ENCODE measurements at regions not wholly inside any gene's neighbourhood (a gene's known extent, or its start where the extent isn't known, plus 50 kb on each side); places are given as distances from the start of the nearest gene placed in this dataset.

DNA sequence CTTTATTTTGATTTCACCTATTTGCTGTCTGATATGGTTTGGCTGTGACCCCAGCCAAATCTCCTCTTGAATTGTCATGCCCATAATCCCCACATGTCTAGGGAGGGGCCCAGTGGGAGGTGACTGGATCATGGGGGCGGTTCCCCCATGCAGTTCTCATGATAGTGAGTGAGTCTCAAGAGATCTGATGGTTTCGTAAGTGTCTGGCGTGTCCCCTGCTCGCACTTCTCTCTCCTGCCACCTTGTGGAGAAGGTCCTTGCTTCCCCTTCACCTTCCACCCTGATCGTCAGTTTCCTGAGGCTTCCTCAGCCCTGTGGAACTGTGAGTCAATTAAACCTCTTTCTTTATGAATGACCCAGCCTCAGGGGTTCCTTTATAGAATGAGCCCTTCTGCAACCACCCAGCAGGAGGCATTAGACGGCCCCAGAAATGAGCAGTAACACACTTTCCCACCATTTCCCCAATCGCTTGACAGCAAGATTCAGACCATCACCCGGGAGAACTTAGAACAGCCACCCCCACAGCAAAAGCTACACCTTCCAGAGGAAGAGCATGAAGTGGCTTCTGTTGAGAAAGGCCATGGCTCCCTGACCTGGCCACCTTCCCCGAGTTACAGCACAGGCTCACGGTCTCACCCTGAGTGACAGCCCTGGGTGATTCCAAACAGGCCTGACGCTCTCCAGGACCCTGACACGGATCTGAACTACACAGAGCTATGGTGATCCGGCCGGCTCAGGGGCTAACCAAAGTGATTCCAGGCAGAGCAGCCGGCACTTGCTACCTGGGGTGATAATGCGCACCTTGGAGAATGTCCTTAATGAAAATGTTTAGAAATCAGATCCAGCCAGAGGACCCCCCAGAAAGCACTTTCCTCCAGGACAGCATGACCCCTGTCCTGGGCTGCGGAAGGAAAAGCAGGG lies 131.2 kb upstream of the CDH4 start:
- peak; percentile 58 for DNase-seq

DNA sequence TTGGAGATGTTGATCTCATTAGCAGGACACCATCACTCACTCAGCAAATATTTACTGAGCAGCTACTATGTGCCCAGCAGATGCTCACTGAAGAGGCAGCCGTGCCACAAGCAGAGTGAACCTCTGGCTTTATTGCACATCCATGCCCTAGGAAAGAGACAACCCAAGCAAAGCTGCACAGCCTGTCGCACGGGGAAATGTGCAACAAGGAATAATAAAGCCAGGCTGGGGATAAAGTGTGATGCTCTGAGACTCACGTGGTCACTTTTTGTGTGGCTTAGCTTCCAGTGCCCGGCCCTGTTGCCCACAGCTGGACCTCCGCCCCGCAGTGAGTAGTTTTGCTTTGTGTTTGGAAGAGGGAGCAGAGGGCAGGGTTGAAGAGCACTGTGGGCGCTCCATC lies 130.4 kb upstream of the CDH4 start:
- DNase-seq: no peak

DNA sequence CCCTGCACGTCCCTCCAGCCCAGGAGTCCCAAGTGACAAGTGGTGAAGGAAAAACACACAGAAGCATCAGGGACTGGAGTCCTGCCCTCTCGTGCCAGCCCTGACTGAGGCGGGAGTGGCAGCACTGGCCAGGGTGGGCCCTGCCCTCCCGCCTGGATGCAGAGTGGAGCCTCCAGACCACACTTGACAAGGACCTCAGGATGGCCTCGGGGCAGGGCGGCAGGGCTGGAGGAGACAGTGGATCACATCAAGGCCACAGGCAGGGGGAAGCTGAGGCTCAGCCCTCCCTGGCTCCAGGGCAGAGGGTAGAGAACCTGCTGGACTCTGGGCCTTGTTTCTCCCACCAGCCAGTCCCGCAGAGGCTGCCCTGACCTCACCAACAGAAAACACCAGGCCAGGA lies 128.8 kb upstream of the CDH4 start:
- no peak for DNase-seq

DNA sequence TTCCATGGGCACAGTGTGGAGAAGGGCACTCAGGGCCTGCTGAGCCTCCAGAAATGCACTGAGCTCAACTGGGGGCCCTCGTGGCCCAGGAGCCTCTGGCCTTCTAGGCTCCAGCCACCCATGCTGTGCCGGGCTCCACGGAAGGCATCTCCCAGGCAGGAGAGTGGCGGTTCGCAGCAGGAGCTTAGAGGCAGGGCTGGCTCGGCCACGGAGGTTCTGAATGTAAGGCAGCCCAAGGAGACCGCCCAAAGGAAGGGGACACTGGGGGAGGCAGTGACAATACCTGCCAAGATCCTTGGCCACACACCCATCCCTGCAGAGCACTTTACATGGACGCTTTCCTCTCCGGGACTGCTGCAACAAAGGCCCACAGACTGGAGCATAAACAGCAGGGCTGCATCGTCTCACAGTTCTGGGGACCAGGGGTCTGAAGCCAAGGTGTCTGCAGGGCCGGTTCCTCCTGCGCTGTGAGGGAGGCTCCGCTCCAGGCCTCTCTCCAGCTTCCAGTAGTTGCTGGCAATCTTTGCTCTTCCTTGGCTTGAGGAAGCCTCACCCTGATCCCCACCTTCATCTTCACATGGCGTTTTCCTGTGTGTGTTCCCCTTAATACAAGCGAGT lies 128.2 kb upstream of the CDH4 start:
- no peak for DNase-seq

DNA sequence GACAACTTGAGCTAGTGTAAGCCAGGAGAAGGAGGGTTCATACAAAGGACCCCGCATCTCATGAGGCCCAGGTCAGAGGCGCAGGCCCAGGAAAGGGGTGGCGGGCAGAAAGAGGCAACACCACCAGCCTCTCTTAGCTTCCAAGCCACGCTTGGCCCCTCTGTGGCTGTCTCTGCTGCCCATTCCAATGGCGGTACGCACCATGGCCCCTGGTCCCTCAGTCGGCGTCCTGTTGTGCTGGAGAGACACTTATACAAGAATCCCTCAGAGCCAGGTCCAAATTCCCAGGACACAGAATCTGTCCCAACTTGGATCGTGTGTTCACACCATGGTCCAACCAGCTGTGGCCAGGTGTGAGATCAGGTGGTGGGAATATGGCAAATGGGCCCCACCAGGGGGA lies 127.0 kb upstream of the CDH4 start:
- no peak for DNase-seq

DNA sequence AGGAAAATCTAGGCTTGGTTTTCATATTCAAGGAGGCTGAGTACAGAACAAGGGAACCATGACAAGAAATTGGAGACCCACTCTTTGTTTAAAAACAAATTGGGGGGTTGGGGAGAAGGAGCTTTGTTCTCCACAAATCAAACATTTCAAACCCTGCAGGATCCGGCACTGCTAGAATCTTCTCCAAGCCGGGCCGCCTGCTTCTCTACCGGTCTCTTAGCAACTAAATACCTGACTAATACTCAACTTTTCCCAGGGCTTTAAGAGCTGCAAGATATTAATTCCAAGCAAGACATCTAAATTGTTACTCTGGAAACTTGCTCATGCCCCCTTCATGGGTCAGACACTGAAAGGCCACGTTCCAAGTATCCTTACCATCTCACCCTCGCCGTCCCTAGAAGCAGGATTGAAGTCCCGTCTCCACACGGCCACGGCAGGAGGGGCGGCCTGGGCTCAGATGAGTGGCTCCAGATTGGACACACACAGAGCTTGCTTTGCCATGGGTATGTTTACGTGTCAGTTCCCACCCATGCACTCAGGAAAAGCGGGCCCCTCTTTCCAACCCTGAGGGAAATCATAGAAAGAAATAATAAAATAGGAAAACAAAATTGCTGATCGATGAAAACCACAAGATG lies 126.4 kb upstream of the CDH4 start:
- no peak for DNase-seq

DNA sequence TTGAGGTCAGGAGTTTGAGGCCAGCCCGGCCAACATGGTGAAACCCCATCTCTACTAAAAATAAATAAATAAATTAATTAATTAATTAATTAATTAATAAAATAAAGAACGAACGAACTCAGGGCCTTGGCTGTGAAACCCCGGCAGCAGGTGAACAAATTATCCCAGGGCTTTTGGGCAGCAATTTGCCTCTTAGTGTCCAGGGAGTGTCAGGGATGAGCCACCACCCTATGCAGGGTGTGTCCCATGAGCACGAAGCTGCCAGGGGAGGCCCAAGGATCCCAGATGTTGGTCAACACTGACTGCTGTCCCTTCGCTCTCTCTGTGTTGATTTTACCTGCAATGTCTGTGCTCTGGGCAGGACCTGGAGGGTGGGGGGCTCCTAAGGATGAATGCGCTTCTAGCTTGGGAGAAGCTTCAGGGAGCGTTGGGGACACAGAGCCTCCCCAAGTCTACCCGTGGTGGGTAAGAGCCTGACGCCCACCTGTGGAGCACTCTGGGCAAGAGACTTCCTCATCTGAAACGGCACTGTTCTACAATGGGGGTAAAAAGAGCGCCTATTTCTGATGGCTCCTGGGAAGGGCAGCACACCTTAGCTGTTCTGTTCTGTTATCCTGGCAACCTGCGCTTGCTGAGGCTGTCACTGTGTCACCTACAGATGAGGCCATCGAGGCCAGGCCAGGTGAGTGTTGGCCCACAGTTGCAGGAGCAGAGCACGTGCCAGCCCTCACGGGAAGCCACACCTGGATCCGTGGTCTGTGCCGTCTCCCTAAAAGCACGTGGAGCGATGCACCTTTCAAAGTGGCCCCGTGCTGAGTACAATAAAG lies 125.5 kb upstream of the CDH4 start:
- no peak for DNase-seq

DNA sequence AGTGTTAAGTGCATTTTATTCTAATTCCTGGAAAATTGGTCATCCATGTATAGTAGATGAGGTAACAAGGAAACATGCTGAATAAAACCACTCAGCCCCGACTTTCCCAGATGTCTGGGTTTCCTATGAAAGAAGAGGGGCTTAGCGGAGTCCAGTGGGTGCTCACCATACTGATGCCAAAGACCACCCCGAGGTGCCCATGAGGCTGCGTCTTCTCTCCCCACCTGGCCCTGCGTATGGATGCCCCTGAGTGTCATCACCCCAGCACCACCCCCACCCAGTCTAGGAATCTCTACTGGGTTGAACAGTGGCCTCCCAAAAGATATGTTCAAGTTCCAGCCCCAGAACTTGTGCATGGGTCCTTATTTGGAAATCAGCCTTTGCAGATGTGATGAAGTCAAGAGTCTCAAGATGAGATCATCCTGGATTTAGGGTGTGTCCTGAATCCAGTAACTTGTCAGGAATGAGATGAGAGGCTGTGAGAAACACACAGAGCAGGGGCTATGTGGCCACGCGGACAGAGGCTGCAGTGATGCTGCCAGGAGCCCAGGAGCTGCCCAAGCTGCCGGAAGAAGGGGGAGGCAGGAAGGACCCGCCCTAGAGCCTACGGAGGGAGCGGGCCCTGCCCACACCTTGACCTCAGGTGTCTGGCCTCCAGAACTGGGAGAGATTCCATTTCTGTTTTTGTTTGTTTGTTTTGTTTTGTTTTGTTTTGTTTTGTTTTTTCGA lies 124.6 kb upstream of the CDH4 start:
- no peak for DNase-seq

DNA sequence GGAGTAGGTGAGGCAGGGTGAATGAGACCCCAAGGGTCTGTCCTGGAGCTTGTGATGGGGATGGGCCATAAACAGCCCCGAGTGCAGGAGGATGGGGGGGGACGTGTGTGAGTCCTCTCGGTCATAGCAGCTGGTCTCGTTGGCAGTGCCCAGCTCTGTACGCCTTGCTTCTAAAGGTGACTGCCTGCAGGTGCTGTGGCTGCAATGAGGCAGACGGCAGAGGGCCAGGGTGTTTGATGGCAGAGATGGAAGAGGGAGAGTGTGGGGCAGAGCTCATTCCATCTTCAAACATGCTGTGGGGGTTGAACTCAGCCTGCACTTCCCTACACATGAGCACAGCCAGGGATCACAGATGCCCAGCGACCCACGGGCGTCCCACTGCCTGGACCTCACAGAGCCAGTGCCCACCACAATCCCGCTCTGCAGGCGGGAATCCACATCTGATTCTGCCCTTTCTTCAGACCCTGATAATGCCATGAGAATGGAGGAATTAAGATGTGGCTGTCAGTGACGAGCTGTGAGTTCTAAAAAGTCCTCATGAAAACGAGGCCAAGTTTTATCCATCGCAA lies 123.3 kb upstream of the CDH4 start:
- DNase-seq: no peak

DNA sequence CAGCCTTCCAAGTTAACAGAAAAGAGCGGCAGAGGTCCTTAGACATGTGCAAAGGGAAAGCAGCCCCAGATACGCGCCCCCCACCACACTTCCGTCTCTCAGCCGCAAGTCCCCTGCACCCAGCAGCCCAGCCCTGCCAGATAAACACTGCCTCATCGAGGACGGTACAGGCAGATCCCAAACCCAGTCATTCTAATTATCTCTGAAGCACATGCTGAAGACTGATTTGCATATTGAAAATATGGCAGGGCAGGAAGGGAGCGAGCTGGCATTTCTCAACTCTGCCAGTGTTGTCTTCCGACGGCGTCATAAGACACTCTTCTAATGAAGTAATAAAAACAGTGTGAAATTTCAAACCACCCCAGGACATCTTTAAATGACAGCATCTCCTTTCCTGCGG lies 122.8 kb upstream of the CDH4 start:
- DNase-seq: no peak

DNA sequence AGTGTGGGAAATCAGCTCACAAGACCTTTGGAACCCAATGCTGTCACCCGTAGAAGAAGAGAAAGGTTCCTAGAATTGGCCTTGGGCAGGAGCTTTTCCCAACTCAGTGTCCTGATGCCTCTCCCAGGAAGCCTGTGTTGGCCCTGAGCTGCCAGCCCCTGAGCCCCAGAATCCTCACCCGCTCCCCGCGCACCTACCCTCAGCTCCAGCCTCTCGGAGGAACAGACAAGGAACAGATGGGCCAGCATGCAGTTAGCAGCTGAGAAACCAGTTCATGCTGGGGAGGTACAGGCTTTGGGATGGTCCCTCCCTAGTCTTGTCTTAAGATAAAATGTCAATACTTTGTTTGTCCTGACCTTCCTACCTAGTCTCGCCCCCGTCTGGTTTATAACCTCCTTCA lies 121.9 kb upstream of the CDH4 start:
- DNase-seq: no peak

DNA sequence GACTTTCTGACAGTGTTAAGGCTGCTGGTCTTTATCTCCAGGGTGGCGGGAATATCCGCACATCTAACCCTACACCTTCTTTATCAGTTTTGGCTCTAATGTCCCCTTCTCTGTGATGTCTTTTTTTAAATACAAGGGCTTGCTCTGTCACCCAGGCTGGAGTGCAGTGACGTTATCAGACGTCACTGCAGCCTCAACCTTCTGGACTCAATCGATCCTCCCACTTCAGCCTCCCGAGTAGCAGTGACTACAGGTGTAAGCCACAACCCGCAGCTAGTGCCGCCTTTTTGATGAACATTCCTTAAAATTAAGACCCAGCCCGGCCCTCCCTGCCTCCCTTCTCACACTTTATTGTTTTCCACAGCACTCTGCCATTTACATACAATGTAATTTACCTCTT lies 120.1 kb upstream of the CDH4 start:
- no peak for DNase-seq

DNA sequence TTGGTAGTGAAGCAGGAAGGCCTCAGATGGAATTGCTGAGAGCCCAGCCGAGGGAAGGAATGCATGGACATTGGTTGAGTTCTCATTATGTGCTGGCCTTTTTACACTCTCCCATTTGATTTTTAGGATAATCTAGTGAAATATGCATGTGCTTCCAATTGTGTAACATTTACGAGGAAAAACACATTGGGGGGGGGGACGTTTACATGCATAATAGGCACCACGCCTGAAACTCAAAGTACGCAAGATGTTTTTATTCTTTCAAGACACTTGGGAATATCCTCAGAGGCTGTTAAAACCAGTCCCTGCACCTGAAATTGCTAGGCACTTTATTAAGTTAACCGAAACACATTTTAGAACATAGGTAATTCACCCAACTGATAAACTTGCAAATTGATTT lies 118.5 kb upstream of the CDH4 start:
- DNase-seq: no peak

DNA sequence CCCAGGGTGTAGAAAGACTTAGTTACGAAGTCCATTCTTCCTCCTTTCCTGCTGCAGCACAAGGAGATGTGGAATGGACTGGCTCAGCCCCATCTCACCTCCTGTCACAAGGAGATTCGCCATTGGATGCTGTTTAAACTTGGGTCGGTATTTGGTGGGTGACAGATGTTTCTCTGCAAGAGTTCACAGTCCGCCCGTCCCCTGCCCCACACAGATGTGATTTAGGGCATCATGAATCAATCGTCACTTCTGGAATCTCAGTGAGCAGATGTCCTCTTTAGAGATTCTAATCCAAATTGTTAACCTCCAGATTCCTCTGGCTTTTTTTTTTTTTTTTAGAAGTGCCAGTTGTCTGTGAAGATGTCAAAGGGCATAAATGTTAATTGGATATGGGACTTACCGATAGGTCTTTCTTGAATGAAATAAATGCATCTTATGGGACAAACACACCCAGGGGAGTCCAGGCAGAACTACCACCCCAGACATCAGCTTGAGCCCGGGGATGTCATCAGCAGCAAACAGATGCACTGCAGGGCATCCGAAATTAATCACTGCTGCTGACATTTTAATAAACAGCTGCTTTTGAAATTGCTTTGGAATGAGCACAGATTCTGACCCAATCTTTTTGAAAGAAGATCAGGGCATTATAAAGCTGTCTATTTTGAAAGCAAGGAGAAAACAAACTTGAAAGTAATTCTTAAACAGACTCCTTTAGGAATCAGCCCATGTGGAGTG lies 117.6 kb upstream of the CDH4 start:
- DNase-seq: no peak

DNA sequence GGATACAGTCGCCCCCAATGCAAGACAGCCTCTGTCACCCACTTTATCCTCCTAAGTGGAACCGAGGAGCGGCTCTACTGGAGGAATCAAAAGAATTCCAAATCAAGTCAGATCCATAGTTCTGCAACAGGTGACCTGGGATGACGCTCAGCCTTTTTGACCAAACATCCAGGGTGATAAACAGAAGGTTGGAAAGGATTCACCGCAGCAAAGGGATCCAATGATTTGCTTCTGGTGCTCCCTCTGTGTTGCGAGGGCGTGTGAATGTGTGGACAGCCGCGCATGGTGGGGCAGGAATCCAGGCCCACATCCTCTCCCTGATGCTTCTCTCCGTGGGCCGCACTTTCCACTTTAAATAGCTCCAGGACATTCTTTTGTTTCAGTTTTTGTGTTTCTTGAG lies 116.8 kb upstream of the CDH4 start:
- DNase-seq: no peak

DNA sequence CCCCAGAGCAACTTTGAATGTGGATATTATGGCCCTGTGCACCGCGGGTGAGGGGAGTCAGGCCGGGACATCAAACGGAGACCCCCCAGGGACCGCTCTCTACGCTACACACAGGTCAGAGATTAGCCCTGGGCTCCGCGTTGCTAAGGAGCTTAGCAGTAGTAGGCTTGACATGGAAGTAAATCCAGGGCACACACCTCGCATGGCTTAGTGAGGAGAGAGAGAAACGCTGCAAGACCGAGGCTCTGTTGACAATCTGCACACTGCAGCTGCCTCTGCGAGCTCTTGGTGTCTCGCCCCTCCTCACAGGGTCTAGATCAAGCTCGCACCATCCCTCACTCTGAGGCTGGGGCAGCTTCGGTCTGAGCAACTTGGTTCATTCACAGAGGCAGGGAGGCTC lies 116.1 kb upstream of the CDH4 start:
- no peak for DNase-seq

DNA sequence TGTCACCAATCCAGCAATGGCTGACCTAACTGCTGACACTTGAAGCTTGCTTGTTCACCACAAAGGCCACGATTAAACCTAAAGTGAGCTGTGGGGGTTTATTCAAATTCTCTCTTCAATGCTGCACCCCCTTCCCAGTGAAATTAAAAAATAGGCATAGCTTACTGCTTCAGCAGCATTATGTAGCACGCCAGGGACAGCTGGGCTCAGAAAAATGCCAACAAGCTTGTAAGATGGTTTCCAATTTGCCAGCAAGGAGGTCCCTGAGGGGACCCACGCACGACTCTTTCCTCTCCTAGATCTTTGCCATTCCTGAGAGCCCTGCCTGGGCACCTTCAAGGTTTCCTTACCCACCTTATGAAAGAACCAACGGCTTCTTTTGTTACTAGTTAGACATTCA lies 113.5 kb upstream of the CDH4 start:
- DNase-seq: no peak

DNA sequence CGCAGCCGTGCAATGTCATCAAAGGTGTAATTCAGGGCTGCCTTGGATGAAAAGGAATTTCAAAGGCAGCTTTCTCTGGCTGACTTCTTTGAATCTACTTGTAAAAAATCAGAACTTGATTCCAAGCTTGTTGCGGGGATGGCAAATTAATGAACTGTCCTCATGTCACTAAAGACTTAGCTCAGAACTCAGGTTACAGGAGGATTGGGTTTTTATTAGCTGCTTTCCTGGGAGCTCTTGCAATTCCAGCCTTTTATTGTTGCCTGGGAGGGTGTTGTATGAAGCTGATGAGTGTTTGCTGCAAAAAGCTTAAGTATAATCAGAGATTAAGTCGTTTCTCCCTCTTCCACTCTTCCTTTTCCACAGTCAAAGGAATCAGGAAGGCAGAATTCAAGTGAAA lies 113.0 kb upstream of the CDH4 start:
- no peak for DNase-seq

DNA sequence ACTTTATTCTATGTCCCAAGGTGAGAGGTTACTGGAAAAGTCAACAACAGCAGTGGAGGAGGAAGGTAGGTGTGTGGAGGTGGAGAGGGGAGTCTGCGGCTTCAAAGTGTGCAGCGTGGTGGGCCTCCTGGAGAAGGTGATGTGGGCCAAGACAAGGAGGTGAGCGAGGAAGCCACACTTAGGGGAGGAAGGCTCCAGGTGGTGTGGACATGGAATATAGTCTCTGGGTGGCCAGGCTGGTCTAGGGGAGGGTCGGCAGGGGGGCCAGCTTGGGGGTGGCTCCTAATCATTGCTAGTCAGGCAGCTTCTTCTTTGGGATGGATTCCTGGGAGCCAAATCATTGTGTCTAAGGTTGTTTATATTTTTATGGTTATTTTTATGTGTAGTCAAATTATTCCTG lies 111.5 kb upstream of the CDH4 start:
- no peak for DNase-seq

DNA sequence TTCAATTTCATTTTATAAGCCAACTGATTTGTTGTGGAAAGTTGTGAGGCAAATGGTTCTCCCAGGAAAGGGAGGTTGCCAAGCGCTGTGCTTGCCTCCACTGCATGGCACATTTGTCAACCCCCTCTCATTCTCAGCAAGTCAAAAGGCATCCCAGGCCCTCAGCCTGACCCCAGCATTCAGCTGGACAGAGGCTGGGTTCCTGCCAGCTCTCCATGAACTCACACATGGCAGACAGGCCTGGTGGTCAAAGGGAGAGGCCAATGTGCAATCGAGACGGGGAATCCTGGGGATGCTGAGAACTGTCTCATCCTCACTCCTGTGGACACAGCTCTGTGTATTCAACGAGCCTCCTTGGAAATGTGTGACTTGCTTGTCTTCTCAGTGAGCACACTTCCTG lies 106.0 kb upstream of the CDH4 start:
- DNase-seq: no peak

DNA sequence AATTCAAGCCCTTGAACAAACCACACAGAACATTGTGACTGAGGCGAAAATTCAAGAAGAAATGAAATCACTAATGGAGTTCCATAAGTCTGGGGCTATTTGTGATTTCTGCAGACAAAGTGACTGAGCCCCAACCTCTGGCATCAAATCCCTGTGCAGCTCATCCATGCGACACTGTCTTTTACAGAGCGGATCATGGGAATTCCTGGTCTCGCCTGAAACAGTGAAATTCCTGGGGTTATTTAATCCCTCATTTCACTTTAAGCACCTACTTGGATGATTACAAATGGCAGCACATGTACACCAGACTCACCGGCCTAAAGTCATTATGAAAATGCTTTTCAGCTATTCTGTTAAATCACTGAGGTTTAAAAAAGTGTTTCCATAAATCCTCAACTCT lies 102.4 kb upstream of the CDH4 start:
- DNase-seq: no peak

DNA sequence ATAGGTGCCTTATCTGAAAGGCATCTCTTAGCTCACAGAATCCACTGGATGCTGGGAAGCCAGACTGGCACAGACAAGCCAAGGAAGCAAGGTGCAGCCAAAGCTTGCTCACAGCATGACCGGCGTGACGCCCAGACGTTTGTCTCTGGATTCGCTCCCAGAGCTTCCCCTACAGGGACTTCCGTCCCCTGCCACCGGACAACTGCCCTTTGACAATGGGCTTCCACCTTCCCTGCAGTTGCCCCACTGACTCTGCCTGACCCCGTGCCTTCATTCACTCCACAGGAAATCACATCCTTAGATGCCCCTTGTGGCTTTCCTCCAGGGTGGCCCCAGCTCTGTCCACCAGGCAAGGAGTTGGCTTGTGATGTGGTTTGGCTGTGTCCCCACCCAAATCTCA lies 94.8 kb upstream of the CDH4 start:
- no peak for DNase-seq

Measured in activated CD4-positive, alpha-beta T cell treated with anti-CD3 and anti-CD28 coated beads, Interleukin-2, amount 50 U/mL, for 16 hours (primary cell).